Amniotic stem cell (primary cell): ENCODE measurements at regions not wholly inside any gene's neighbourhood (a gene's known extent, or its start where the extent isn't known, plus 50 kb on each side); places are given as distances from the start of the nearest gene placed in this dataset.
"Not testable (repeated sequence)": the region's sequence is repeated elsewhere in the genome, so short reads cannot be mapped to it uniquely, and the experiment has no call there.

Experiments used
- DNase-seq: peaks from one replicate; lab custom pipeline; 2025; lab: John Stamatoyannopoulos, UW

DNA sequence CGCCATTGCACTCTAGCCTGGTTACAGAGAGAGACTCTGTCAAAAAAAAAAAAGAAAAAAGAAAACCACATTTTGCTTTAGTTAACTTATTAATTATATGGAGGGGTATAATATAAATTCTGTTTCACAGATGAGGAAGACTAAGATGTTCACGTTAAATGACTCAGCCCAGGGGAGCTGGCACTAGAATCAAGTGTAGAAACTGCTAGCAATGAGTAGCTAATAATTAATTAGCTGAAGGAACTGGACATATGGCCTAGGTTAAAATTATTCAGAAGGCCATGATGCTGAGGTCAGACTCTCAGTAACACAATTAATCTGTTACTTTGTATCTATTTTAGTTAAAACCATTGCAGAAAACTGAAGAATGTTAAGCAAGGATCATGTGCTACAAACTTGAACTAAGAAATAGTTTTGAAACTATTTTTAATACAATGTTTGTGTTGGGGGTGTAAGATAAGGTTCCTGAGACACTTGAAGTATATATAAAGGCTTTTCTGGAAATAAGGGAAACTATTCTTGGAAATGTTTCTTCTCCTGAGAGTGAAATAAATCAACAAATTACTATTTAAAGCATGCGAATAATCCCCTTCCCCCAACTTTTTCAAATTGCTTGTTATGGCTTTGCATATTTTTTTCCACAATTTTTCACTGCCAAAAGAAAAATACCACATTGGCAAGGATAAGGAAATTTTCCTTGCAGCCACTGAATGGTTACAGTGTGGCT, 589.3 kb downstream of the SOX5 start:
- DNase-seq = no peak

DNA sequence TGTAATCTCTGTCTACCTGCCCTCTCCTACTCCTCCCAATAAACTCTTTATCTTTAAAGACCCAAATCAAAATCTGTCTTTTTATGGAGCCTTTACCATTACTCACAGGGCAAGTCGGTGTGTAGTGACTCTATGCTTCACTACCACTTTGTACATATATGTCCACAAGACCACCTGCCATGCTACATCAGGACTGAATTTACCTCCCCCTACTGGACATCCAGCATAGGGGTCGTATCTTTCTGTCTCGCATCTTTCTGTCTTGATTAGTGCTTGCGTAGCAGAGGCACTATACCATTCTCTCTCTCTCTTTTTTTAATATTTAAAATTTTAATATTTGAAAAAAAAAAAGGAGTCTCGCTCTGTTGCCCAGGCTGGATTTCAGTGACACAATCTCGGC, 587.5 kb downstream of the SOX5 start:
- no peak for DNase-seq

DNA sequence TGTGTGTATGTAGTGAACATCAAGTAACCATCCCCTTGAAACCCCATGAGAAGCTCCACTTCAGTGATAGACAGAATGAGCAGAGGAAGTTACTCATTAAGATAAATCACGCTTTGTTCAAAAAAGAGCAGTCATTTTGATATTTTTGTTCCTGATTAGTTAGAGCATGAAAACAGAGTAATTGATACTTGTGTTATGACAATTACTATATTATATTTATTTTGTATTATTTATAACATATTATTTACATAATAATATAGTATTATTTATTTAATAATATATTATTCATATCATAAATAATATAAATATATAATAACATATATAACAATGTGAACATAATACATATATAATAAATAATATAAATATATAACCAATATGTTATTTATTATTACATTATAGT, 580.9 kb downstream of the SOX5 start:
- no peak for DNase-seq

DNA sequence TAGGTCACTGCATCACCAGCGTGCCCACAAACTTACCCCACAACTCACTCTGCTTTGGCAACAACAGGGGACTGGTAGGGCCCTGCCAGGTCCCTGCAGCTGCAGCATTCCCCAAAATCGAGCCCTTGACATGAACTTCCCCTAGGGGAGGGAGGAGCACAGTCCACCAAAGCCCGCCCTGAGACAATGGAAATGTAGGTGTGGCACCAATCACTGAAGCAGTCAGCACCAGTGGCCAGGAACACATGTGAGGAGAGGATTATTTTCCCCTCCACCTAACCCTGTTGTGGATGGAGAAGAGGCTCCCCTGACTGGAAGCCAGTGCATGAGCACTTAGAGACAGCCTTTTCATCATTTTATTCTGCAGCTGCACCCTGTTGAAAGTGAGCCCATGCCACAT, 573.8 kb downstream of the SOX5 start:
- no peak for DNase-seq

DNA sequence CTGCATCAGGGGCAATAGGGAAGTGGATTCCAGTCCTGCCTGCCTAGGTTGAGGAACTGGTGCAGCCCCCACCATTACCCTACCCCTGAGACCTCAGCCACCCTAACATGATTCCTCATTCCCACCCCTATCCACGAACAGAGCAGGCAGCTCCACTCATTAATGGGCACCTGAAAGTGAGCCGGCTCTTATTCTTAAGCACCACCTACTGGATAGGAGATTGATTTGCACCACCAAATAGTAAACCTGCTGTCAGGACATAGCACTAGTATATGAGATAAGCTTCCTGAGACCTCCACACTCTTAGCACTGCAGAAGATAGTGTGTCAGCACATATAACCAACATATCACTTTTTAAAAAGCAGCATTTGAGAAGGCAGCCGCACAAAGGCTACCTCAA, 573.2 kb downstream of the SOX5 start:
- DNase-seq = no peak

DNA sequence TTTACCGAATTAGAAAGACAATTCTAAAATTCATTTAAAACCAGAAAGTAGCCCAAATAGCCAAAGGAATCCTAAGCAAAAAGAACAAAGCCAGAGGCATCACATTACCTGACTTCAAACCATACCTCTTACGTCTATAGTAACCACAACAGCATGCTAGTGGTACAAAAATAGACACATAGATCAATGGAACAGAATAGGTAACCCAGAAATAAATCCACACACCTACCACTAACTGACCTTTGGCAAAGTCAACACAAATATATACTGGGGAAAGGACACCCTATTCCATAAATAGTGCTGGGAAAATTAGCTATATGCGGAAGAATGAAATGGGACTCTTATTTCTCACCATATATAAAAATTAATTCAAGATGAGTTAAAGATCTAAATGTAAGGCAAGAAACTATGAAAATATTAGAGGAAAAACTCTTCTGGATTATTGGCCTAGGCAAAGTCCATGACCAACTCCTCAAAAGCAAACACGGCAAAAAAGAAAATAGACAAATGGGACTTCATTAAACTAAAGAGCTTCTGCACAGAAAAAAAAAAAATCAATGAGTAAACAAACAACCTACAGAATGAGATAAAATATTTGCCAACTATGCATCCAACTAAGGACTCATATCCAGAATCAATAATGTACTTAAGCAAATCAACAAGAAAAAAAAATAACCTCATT, 568.9 kb downstream of the SOX5 start:
- no peak for DNase-seq

DNA sequence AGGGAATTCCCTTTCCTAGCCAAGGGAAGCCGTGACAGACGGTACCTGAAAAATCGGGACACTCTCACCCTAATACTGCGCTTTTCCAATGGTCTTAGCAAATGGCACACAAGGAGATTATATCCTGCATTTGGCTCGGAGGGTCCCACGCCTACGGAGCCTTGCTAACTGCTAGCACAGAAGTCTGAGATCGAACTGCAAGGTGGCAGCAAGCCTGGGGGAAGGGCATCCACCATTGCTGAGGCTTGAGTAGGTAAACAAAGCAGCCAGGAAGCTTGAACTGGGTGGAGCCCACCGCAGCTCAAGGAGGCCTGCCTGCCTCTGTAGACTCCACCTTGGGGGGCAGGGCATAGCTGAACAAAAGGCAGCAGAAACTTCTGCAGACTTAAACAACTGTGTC, 560.6 kb downstream of the SOX5 start:
- DNase-seq = not testable (repeated sequence)

DNA sequence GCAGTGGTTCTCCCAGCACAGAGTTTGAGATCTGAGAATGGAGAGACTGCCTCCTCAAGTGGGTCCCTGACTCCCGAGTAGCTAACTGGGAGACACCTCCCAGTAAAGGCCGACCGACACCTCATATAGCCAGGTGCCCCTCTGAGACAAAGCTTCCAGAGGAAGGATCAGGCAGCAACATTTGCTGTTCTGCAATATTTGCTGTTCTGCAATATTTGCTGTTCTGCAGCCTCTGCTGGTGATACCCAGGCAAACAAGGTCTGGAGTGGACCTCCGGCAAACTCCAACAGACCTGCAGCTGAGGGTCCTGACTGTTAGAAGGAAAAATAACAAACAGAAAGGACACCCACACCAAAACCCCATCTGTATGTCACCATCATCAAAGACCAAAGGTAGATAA, 560.2 kb downstream of the SOX5 start:
- DNase-seq = not testable (repeated sequence)

DNA sequence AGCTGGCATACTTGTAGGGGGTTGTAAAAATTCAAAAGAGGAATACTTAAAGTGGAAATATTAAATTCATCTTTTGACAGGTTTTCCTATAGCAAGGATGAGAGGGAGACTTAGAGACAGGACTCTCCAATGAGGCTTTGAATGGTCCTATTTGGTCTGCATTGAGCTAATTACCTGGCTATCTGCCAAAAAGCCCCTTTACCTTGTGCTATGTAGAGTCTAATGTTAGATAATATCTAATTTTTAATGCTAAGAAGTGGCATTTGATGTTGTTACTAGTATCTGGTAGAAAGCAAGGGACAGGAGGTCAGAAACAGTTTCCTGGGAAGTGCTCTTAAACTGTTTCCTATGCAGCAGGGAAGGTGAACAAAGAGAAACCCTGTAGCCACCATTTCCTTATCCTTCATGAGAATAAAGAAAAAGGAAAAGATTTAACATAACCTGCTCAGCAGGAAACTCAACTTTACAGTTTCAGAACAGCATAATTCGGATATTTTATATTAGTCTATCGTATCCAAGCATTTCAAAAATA, 550.0 kb downstream of the SOX5 start:
- DNase-seq = no peak

DNA sequence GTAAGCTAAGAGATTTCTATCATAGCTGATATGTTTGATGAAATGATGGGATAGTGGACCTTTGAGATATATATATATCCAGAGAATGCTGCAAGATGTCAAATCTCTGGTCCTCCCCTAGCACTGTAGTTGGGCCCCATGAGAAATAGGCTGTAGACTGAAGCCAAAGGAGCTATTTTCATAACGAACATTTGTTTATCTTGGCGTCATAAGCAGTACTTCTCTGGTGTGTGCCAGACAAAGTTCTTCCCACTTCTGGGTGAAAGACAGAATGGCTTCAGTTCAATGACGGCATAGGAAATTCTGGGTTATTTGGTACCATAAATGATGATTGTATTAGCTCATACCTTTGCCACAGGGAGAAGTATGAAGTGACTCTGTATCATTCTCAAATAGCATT, 534.3 kb downstream of the SOX5 start:
- DNase-seq = no peak

DNA sequence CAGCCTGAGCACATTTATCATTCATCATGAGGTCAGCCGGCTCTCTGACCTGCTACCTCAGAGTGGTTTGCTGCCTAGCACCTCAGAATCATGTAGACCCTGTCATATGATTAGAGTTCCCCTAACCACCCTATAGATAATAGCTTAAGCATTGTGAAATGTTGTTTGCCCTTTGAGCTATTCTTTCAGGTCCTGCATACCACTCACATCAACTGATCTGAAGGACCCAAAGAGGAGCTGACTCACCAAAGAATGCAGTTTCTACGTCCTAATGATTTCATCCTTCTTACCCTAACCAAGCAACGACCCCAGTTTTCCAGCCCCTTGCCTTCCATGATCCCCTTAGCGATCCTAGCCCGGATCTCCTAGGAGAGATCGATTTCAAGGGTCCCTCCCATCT, 527.9 kb downstream of the SOX5 start:
- no peak for DNase-seq

DNA sequence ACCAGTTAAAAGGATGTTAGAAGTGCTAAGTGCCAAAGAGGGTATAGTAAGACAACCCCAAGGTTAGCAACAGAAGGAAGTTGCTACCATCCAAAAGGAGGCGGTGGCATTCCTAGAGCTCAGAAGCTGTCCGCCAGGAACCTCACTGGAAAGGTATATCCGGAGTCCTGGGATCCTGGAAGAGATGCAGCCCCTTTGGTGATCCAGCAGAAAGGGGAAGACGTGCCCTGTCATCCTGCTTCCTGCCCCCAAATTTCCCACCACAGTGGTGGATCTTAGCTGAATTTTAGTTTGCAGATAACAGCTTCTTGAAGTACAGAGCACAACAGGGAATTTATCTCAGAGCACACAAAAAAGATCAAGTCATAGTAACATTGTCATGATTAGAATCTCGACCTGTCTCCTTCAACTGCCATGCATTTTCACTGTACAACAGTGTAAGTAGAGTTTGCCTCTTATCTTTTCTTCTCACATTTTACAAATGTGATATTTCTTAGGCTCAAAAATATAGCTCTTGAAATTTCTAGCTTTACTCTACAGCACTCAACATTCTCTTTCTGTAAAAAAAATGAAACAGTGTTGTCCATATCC, 526.3 kb downstream of the SOX5 start:
- DNase-seq = no peak

DNA sequence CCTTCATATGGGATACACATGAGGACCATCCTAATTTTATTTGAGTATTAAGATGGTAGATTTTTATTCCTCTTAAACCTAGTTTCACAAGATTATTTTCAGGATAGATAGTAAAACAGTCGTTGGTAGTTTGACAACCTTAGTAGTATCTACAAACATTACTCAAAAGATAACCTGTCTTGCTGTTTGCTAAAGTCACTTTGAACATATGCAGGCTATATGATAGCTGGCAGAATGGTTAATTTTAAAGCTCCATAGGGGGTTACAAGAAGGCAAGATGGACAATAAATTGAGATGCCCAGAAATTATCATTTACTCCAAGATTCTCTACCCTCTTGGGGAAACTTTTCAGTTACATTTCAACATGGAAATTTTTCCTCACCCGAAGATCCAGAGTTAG, 525.7 kb downstream of the SOX5 start:
- no peak for DNase-seq

DNA sequence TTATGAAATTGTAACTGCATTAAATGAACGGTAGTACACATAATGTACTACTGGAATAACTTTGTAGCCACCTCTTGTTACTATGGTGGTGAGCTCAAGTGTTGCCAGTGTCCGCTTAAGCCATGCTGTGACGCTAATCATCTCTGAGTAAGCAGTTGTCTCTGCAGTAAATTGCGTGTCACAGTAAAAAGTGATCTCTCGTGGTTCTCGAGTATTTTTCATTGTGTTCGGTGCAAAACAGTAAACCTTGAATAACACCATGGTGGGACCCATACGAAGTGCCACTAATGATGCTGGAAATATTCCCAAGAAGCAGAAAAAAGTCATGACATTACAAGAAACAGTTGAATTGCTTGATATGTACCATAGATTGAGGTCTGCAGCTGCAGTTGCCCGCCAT, 524.8 kb downstream of the SOX5 start:
- no peak for DNase-seq

DNA sequence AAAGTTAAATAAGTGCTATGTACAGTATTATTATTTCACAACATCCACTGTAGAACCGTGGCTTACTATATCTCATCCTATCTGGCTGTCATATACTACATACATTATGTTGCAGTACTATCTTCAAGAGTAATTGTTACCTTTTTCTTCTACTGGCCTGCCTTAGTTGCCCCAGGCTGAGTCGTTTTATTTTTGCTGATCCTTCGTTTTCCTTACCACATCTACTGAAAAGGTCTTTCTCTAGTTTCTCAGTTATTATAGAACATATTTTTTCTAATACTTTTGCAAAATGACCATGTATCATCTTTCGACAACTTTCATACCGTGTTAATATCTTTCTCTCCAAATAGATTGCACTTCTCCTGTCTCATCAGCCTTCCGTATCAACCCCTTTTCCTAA, 523.1 kb downstream of the SOX5 start:
- DNase-seq = no peak

DNA sequence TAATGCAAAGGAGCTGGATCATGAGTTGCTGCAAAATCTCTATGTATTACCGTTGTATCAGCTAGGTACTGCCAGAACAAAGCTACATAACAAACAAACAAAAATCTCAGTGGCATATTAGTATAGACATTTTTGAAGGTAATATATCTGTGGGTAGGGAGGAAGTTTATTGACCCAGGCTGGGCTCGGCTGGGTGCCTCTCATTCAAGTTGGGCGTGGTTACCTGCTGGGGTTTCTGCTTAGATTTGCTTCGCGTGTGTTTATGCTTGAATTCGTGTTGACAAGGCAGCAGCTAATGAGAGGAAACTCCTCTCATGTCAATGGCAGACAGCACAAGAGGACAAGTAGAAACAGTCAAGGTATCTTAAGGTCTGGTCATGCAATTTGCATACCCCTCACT, 520.7 kb downstream of the SOX5 start:
- DNase-seq = no peak

DNA sequence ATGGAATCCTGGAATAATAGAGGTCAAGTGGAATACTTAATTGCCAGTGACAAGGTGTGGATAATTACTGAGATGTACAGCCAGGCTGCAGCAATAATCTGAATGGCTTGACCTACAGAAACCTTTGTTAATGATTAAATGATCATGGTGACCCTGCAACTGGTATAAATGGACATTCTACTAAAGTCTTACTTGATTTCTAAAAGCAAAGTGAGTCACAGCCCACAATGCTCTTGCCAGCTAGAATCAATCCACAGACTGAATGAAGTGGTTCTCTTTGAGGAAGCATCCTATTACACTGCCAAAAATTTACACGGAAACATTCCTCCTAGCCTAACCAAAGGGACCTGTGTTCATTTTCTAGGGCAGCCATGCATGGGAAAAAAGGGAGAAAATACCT, 518.5 kb downstream of the SOX5 start:
- no peak for DNase-seq

DNA sequence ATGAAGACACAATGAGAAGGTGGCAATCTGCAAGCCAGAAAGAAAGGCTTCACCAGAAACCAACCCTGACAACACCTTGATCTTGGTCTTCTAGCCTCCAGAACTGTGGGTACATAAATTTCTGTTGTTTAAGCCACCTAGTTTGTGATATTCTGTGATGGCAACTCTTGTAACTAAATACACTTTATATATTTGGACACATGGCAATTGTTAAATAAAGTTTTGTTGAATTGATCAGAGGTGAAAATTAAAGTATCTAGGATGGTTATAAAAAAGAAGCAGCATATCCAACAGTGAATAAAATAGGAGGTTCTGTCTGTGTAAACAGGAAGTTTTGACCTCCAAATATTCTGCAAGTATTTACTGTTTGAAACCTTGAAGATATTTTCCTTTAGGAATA, 516.3 kb downstream of the SOX5 start:
- no peak for DNase-seq

DNA sequence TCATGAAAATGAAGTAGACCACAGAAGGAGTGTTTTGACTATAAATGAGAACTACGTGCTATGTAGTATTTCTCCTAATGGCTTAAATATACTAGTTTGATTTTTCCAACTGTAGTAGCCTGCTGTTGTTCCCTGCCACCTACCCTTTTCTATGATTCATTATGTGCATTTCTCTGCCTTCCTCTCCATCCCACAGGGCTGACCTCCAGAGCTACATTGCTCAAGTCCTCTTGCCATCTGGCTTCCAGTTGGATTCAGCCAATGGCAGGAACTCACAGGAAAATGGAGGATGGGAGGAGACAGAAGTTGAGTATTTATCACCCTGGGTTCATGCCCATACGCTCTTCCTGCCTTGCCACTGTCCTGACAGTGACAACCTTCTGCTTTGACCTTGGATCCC, 515.3 kb downstream of the SOX5 start:
- no peak for DNase-seq

DNA sequence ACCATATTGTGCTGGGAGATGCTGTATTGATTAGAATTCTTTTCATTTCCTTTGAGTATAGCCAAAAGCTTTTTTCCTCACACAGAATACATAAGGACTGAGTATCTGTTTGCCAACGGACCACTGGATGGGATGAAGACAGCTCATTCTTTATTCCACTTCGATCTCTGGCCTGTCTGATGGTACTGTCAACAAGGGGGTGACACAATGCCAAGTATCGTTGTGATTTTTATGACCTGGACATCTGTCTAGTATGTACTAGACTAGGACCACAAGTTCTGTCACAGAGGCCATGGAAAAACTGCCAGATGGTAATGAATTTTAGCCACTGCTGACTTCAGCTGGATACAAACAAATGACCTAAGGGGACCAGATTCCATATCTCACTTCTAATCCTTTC, 502.7 kb downstream of the SOX5 start:
- DNase-seq = no peak

DNA sequence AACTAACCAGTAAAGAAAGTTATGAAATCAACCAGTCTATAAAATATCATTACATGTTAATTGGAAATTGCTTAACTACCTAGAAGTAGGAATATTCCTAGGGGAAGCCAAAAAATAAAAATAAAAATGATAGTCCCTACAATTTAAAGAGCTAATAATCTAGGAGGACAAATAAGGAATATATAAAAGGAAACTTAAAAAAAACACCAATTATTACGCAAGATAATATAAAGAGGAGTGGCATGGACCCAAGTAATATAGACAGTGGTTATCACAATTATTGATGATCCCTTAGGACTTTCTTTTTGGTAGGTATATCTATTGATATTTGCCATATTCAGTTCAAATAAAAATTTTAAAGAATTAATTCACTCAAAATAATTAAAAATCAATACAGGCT, 498.7 kb downstream of the SOX5 start:
- no peak for DNase-seq

DNA sequence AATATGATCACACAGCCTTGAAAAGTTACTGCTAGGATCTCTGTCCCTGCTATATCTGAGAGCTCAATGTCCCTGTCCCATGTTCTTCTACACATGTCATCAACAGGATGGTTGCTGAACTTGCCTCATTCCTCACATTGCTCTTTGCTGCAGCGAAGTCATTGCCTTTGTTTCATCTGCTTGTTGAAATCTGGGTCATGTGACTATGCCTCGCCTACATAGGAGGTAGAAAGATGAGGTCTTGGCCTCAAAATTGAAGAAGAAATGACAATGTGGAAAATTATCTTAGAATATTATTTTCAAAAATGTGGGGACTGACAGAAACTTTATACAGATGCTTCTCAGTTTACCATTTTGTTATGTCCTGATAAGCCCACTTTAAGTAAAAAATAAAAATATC, 494.2 kb downstream of the SOX5 start:
- DNase-seq = no peak

DNA sequence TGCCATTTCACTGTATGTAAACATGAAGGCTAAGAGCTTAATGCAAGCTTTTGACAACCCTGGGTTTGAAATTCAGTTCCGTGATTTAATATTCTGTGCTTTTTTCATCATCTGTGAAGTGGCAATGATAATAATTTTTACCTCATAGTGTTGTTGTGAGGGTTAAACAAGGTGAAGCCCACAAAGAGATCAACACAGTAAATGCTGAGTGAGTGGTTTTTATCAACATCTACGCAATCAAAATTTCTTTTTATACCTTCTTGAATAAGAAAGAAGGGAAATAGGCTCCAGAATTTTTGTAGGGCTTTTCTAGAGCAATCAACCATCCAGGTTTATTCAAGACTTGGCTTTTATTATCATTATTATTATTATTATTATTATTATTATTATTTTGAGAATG, 490.8 kb downstream of the SOX5 start:
- no peak for DNase-seq
